ENCODE measurements at regions not wholly inside any gene's neighbourhood (a gene's known extent, or its start where the extent isn't known, plus 50 kb on each side); places are given as distances from the start of the nearest gene placed in this dataset.

DNA sequence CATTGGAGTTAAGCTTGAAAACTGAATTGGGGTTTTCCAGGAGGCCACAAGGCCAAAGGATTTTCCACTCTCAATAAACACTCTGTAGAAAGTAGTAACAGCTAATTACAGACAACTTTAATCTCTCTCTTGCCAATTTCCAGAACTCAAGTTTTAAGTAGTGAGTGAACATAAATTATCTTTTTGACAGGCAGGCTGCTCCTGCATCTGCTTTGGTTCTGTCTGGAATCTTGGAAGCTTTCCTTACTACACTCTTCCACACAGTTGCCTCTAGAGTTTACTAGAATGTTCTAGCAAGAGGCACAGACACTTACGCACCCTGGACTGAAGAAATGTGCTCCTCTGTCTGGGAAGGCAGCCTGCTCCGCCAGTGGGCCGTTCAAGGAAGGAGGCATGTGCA lies 90.5 kb upstream of the WAC start:
- TF ChIP-seq POLR2A (IDR thresholded peaks at IDR 0.05; ENCODE audit: low read depth, low read length): no peak
- no peak for TF ChIP-seq TAF1 (IDR thresholded peaks at IDR 0.05; ENCODE audit: borderline replicate concordance, low read depth, low read length)
- no peak for TF ChIP-seq POLR2AphosphoS5 (IDR thresholded peaks at IDR 0.05; ENCODE audit: low read depth, low read length)

Data from GM12892 (cell line).